Type B pancreatic cell (in vitro differentiated cells): ENCODE measurements at regions not wholly inside any gene's neighbourhood (a gene's known extent, or its start where the extent isn't known, plus 50 kb on each side); places are given as distances from the start of the nearest gene placed in this dataset.

Experiments
- DNase-seq: peaks from one replicate; pipeline ENCODE4 v3.0.0; 2021; ENCODE audit warnings: mixed read lengths; ENCODE audit not compliant: unreplicated experiment; ENCODE audit errors: extremely low spot score
- H3K27ac Mint-ChIP-seq: 2 replicates; pipeline ENCODE4 v1.8.0; 2021; ENCODE audit warnings: mild to moderate bottlenecking, mixed read lengths
- H3K27me3 Mint-ChIP-seq: 2 replicates; pipeline ENCODE4 v1.8.0; 2021; ENCODE audit warnings: mixed read lengths
- H3K36me3 Mint-ChIP-seq: 2 replicates; pipeline ENCODE4 v1.8.0; 2021; ENCODE audit warnings: mixed read lengths
- H3K4me1 Mint-ChIP-seq: one replicate; pipeline ENCODE4 v1.8.0; 2021; ENCODE audit warnings: mixed read lengths; ENCODE audit not compliant: unreplicated experiment
- H3K4me3 Mint-ChIP-seq: 2 replicates; pipeline ENCODE4 v1.8.0; 2021; ENCODE audit warnings: mild to moderate bottlenecking, mixed read lengths
- H3K9me3 Mint-ChIP-seq: 2 replicates; pipeline ENCODE4 v1.8.0; 2021; ENCODE audit warnings: mixed read lengths
- CTCF ChIP-seq: fragments of 200-600 bp; sonication (generic); conservative IDR thresholded peaks from 2 replicates; pipeline ENCODE4 v1.5.0; 2021; ENCODE audit warnings: antibody characterized with exemption, mild to moderate bottlenecking

GRCh38 chr21:30081506-30081905, 85.1 kb downstream of the CLDN17 start:
- no peak for DNase-seq
- H3K4me1 Mint-ChIP-seq = no peaks in the 10 kb centered on the region
- no peak for TF ChIP-seq CTCF
- no peak overlapping the region for H3K4me3 Mint-ChIP-seq
- H3K27ac Mint-ChIP-seq = no peak overlapping the region
- peaks cover 10% of the 10 kb centered on the region for H3K9me3 Mint-ChIP-seq
- H3K27me3 Mint-ChIP-seq = peaks cover 5% of the 10 kb centered on the region
- H3K36me3 Mint-ChIP-seq = no peaks in the 10 kb centered on the region

GRCh38 chr21:30072496-30072895, 94.1 kb downstream of the CLDN17 start:
- peak; percentile 57 for TF ChIP-seq CTCF
- Mint-ChIP-seq H3K36me3 (no peaks in the 10 kb centered on the region), H3K4me1 (no peaks in the 10 kb centered on the region), H3K9me3 (peaks cover 14% of the 10 kb centered on the region), H3K4me3 (no peak overlapping the region), H3K27me3 (peaks cover 3% of the 10 kb centered on the region), H3K27ac (no peak overlapping the region)
- DNase-seq = no peak

GRCh38 chr21:30058928-30059327, 107.7 kb downstream of the CLDN17 start:
- peaks cover 12% of the 10 kb centered on the region for H3K4me1 Mint-ChIP-seq
- H3K36me3 Mint-ChIP-seq = no peaks in the 10 kb centered on the region
- no peak for TF ChIP-seq CTCF
- no peak overlapping the region for H3K27ac Mint-ChIP-seq
- H3K9me3 Mint-ChIP-seq = peaks cover 7% of the 10 kb centered on the region
- no peak for DNase-seq
- H3K27me3 Mint-ChIP-seq = no peaks in the 10 kb centered on the region
- no peak overlapping the region for H3K4me3 Mint-ChIP-seq

GRCh38 chr21:30057108-30057507, 109.5 kb downstream of the CLDN17 start:
- H3K4me1 Mint-ChIP-seq = peaks cover 12% of the 10 kb centered on the region
- DNase-seq = no peak
- no peaks in the 10 kb centered on the region for H3K36me3 Mint-ChIP-seq
- no peak overlapping the region for H3K4me3 Mint-ChIP-seq
- TF ChIP-seq CTCF = no peak
- H3K27ac Mint-ChIP-seq = no peak overlapping the region
- H3K27me3 Mint-ChIP-seq = no peaks in the 10 kb centered on the region
- peaks cover 7% of the 10 kb centered on the region for H3K9me3 Mint-ChIP-seq

- Mint-ChIP-seq H3K4me1 (no peaks in the 10 kb centered on the region), H3K27ac (no peak overlapping the region), H3K36me3 (no peaks in the 10 kb centered on the region), H3K27me3 (no peaks in the 10 kb centered on the region), H3K4me3 (no peak overlapping the region), H3K9me3 (no peaks in the 10 kb centered on the region)
- no peak for DNase-seq
- TF ChIP-seq CTCF = no peak
Measured at GRCh38 chr21:30048570-30048969, 108.8 kb upstream of the GRIK1 start.

- Mint-ChIP-seq H3K9me3 (peaks cover 5% of the 10 kb centered on the region), H3K27ac (no peak overlapping the region), H3K4me3 (no peak overlapping the region), H3K36me3 (peaks cover 3% of the 10 kb centered on the region), H3K27me3 (no peaks in the 10 kb centered on the region), H3K4me1 (no peaks in the 10 kb centered on the region)
- peak; percentile 96 for TF ChIP-seq CTCF
- DNase-seq = no peak
Measured at GRCh38 chr21:30044447-30045064, 104.8 kb upstream of the GRIK1 start.
